Right lobe of liver (tissue), 6 donors: ENCODE measurements at regions not wholly inside any gene's neighbourhood (a gene's known extent, or its start where the extent isn't known, plus 50 kb on each side); places are given as distances from the start of the nearest gene placed in this dataset.
"Not testable (repeated sequence)": the region's sequence is repeated elsewhere in the genome, so short reads cannot be mapped to it uniquely, and the experiment has no call there.

Source experiments
- ATAC-seq, 4 donors: fragments of 200-7000 bp; cut with Tn5 transposase; one replicate each; pipeline ENCODE4 v1.9.1; 2020; ENCODE audit warnings: mild to moderate bottlenecking in 4 of 4, moderate library complexity in 4 of 4
- DNase-seq, 3 donors: peaks; one replicate each; pipeline ENCODE4 v3.0.0-alpha.2; 2020
- H3K27ac ChIP-seq, 3 donors: fragments of 200-600 bp; one replicate each; pipeline ENCODE4 v1.8.0; 2022
- H3K27me3 ChIP-seq, 2 donors: fragments of 200-600 bp; one replicate each; pipeline ENCODE4 v1.8.0; 2022
- H3K36me3 ChIP-seq, 4 donors: fragments of 200-600 bp; sonication (generic) in 1 of 4; one replicate each; pipeline versions ENCODE4 v1.5.1 to v1.8.0; 2017 to 2022; ENCODE audit warnings: control low read depth in 1 of 4
- H3K4me1 ChIP-seq, 4 donors: fragments of 200-600 bp; sonication (generic) in 1 of 4; one replicate each; pipeline versions ENCODE4 v1.5.1 to v1.8.0; 2017 to 2022; ENCODE audit warnings: control low read depth in 1 of 4
- H3K4me3 ChIP-seq, 3 donors: fragments of 200-600 bp; one replicate each; pipeline ENCODE4 v1.8.0; 2022
- H3K9me3 ChIP-seq, 4 donors: fragments of 200-600 bp; sonication (generic) in 1 of 4; one replicate each; pipeline versions ENCODE4 v1.5.1 to v1.8.0; 2017 to 2022; ENCODE audit warnings: control low read depth in 1 of 4
- POLR2A ChIP-seq: fragments of 450-650 bp; IDR thresholded peaks from one replicate; pipeline ENCODE4 v1.6.1; 2017; ENCODE audit warnings: antibody characterized with exemption, mild to moderate bottlenecking
- WGBS: methylation state at CpG from one replicate; pipeline ENCODE4 v1.1.6; 2018; ENCODE audit warnings: low coverage, low lambda C conversion rate; ENCODE audit not compliant: insufficient coverage; ENCODE audit errors: missing lambda C conversion rate; 5-methylcytosine and 5-hydroxymethylcytosine counted together
- intact Hi-C, 2 donors: fragments of 100-400 bp; cut with DNase I; formaldehyde crosslinking; loops; one replicate each; pipeline versions ENCODE4 v1.11.2 to v1.14.1; 2022
- TF ChIP-seq, protein P1 (sequence below), 4 donors: fragments of 200-600 bp in 3 of 4; fragments of 450-650 bp in 1 of 4; IDR thresholded peaks; one replicate each; pipeline versions ENCODE4 v1.5.1 to v1.8.0; 2016 to 2022; ENCODE audit warnings: antibody characterized with exemption in 4 of 4, mild to moderate bottlenecking in 2 of 4
- donor health status: DM: no; HTN: yes; CAD: no.
- donor health status: DM: no; HTN: no; CAD: no.
- donor health status: DM: no; HTN: no; CAD: no.
- donor health status: DM: no; HTN: yes; CAD: no.
- donor health status: DM: no; HTN: yes; CAD: no.

DNA sequence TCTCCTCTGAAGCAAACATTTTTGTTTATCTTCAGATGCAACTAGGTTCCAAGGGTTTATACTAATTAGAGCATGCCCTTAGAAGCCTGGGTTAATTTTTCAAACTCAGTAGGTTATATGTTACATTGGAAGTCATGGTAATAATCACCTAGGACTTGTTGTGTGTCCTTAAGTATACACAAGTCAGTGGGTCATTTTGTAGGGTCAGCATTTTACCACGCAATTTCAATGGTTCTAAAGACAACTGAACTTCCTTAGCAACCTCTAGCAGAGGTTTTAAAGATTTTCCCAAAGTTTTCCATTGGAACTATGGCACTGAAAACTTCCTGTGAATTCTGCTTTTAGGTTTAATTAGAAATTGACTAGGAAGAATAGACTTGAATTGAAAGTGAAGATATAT, 99.6 kb upstream of the NANOGP8 start:
- 67% methylated on average over 1 of the region's 1 CpG for WGBS
- TF ChIP-seq, protein P1, sequence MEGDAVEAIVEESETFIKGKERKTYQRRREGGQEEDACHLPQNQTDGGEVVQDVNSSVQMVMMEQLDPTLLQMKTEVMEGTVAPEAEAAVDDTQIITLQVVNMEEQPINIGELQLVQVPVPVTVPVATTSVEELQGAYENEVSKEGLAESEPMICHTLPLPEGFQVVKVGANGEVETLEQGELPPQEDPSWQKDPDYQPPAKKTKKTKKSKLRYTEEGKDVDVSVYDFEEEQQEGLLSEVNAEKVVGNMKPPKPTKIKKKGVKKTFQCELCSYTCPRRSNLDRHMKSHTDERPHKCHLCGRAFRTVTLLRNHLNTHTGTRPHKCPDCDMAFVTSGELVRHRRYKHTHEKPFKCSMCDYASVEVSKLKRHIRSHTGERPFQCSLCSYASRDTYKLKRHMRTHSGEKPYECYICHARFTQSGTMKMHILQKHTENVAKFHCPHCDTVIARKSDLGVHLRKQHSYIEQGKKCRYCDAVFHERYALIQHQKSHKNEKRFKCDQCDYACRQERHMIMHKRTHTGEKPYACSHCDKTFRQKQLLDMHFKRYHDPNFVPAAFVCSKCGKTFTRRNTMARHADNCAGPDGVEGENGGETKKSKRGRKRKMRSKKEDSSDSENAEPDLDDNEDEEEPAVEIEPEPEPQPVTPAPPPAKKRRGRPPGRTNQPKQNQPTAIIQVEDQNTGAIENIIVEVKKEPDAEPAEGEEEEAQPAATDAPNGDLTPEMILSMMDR (IDR thresholded peaks at IDR 0.05) = no peak
- no peak for TF ChIP-seq POLR2A
- H3K27ac ChIP-seq = no peak overlapping the region
- no peaks in the 10 kb centered on the region for H3K27me3 ChIP-seq
- H3K9me3 ChIP-seq = no peaks in the 10 kb centered on the region
- ATAC-seq = no peak
- H3K4me1 ChIP-seq = no peaks in the 10 kb centered on the region
- H3K36me3 ChIP-seq = no peaks in the 10 kb centered on the region
- intact Hi-C loops = no loop called here
- H3K4me3 ChIP-seq = no peak overlapping the region
- DNase-seq = no peak

DNA sequence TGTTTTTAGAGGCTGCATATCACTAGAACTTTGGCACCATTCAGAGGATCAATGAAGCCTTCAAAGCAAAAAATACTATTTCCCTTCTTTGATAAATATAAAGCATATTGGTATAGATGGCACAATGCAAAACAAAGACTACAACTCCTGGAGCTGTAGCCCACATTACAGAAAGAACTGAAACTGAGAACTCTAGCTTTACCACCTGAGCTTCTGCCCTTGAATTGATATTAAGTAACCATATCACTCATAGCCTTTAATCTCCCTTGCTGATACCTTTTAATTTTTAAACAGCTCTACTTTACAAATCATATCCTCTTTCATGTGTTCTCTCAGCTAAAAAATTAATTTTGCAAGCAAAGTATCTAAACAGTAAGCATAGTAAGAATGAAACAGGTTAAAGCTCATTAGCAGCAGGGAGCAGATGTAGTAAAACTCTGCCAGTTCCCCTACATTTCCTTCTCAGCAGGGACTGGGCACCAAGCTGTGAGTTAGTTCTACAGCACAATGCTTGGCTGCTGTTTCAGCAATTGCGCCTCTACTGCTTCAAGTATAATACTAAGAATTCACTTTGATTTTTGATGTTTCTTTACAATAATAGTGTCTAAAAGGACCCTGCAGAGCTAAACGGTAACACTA, 97.9 kb upstream of the NANOGP8 start:
- H3K4me1 ChIP-seq = no peaks in the 10 kb centered on the region
- ATAC-seq (no peak), DNase-seq (no peak)
- H3K27me3 ChIP-seq = no peaks in the 10 kb centered on the region
- no peak overlapping the region for H3K27ac ChIP-seq
- H3K4me3 ChIP-seq = no peak overlapping the region
- WGBS = 44% methylated on average over 2 of the region's 2 CpGs
- intact Hi-C loops = no loop called here
- H3K9me3 ChIP-seq = no peaks in the 10 kb centered on the region
- TF ChIP-seq, protein P1 (IDR thresholded peaks at IDR 0.05) = no peak
- TF ChIP-seq POLR2A = no peak
- H3K36me3 ChIP-seq = no peaks in the 10 kb centered on the region

DNA sequence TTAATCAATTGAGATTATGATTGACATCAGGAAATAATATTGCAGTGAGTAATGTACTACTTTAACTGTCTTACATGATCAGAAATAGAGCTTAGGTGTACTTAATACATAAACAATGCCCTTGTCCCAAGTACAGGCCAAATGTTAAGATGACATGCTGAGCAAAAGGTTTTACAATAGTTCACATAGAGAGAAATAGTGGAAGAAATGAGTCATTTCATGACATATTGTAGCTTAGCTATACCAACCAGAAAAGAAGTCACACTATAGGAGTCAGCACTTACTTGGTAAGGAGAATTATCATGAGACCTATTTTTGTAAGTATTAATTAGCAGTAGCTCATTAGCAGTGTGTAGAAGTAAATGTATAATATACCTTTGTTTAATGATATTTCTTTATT, 96.4 kb upstream of the NANOGP8 start:
- intact Hi-C loops = no loop called here
- H3K9me3 ChIP-seq = no peaks in the 10 kb centered on the region
- H3K4me1 ChIP-seq = no peaks in the 10 kb centered on the region
- H3K4me3 ChIP-seq = no peak overlapping the region
- H3K27ac ChIP-seq = no peak overlapping the region
- H3K27me3 ChIP-seq = no peaks in the 10 kb centered on the region
- no peaks in the 10 kb centered on the region for H3K36me3 ChIP-seq
- TF ChIP-seq, protein P1 (IDR thresholded peaks at IDR 0.05) = no peak
- no peak for TF ChIP-seq POLR2A
- DNase-seq (no peak), ATAC-seq (no peak)

DNA sequence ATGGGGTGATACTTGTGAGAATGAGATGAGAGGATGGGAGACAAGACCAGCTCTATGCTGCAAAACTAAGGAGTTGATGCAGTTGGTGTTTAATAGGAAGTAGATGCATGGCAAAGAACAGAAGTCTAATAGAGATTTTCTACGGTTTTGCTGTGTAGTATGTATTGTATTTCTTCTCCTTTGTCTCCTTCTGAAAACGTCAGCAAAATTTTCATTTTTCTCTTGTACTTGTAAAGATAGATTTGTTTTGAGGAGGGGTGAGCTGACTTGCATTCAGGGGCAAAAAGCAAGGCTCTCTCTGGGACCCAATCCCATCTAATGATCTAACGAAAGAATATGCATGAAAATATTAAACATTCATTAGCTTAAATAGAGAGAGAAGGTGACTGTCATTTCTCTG, 94.6 kb upstream of the NANOGP8 start:
- 72% methylated on average over 3 of the region's 3 CpGs for WGBS
- H3K27ac ChIP-seq = no peak overlapping the region
- H3K36me3 ChIP-seq = no peaks in the 10 kb centered on the region
- intact Hi-C loops = no loop called here
- TF ChIP-seq, protein P1 (IDR thresholded peaks at IDR 0.05) = no peak
- no peak for TF ChIP-seq POLR2A
- H3K4me3 ChIP-seq = no peak overlapping the region
- ATAC-seq (no peak), DNase-seq (no peak)
- no peaks in the 10 kb centered on the region for H3K27me3 ChIP-seq
- no peaks in the 10 kb centered on the region for H3K9me3 ChIP-seq
- no peaks in the 10 kb centered on the region for H3K4me1 ChIP-seq

DNA sequence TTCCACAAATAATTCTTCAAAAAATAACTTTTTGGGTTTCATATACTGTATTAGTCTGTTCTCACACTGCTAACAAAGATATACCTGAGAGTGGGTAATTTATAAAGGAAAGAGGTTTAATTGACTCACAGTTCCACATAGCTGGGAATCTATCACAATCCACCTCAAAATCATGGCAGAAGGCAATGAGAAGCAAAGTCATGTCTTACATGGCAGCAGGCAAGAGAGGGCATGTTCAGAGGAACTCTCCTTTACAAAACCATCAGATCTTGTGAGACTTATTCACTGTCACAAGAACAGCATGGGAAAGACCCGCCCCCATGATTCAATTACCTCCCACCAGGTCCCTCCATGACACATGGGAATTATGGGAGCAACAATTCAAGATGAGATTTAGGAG, 93.1 kb upstream of the NANOGP8 start:
- intact Hi-C loops, DNase-seq: not testable (repeated sequence)
- WGBS = 60% methylated on average over 1 of the region's 1 CpG

More for the DNA sequence above, 93.1 kb upstream of the NANOGP8 start:
- H3K36me3 ChIP-seq, H3K9me3 ChIP-seq, H3K4me1 ChIP-seq, H3K4me3 ChIP-seq, ATAC-seq, H3K27ac ChIP-seq, H3K27me3 ChIP-seq: not testable (repeated sequence)
